SU-DHL-6 (cell line): ENCODE measurements at regions not wholly inside any gene's neighbourhood (a gene's known extent, or its start where the extent isn't known, plus 50 kb on each side); places are given as distances from the start of the nearest gene placed in this dataset.

ENCODE experiments used
- CTCF ChIP-seq: fragments of 200-600 bp; sonication (generic); IDR thresholded peaks from one replicate; pipeline ENCODE4 v1.5.1; 2017; ENCODE audit warnings: antibody characterized with exemption, mild to moderate bottlenecking, low read length, moderate library complexity; ENCODE audit not compliant: insufficient read depth, poor library complexity, severe bottlenecking
- EZH2phosphoT487 ChIP-seq: fragments of 200-600 bp; sonication (generic), shearing (Covaris generic); conservative IDR thresholded peaks from 2 replicates; pipeline ENCODE4 v1.6.1; 2018; ENCODE audit warnings: mild to moderate bottlenecking, antibody characterized with exemption, low read length, moderate library complexity, mixed read lengths

- TF ChIP-seq CTCF (no peak), EZH2phosphoT487 (no peak)
Observed at GRCh38 chr9:19938990-19939733, 150.3 kb upstream of the SLC24A2 start.
